Upper lobe of left lung (tissue), 6 donors: ENCODE measurements at regions not wholly inside any gene's neighbourhood (a gene's known extent, or its start where the extent isn't known, plus 50 kb on each side); places are given as distances from the start of the nearest gene placed in this dataset.

Source experiments
- ATAC-seq, 2 donors: fragments of 200-7000 bp; cut with Tn5 transposase; one replicate each; pipeline ENCODE4 v1.9.1; 2022; ENCODE audit warnings: mild to moderate bottlenecking in 2 of 2, moderate library complexity in 2 of 2; ENCODE audit not compliant: low FRiP score in 2 of 2
- DNase-seq, 2 donors: peaks; one replicate each; pipeline ENCODE4 v3.0.0-alpha.2; 2019 to 2020
- H3K27ac ChIP-seq, 4 donors: fragments of 200-600 bp; sonication (generic); one replicate each; pipeline ENCODE4 v1.5.1; 2016 to 2019
- H3K27me3 ChIP-seq, 4 donors: fragments of 200-600 bp; sonication (generic); one replicate each; pipeline ENCODE4 v1.5.1; 2017 to 2019
- H3K36me3 ChIP-seq, 4 donors: fragments of 200-600 bp; sonication (generic); one replicate each; pipeline ENCODE4 v1.5.1; 2016 to 2019
- H3K4me1 ChIP-seq, 4 donors: fragments of 200-600 bp; sonication (generic); one replicate each; pipeline ENCODE4 v1.5.1; 2018 to 2019
- H3K4me3 ChIP-seq, 4 donors: fragments of 200-600 bp; sonication (generic); one replicate each; pipeline ENCODE4 v1.5.1; 2017 to 2019; ENCODE audit warnings: mild to moderate bottlenecking in 2 of 4, moderate library complexity in 1 of 4
- H3K9me3 ChIP-seq, 4 donors: fragments of 200-600 bp; sonication (generic); one replicate each; pipeline ENCODE4 v1.5.1; 2018 to 2019
- CTCF ChIP-seq, 6 experiments: fragments of 450-650 bp in 4 of 6; fragments of 200-600 bp in 2 of 6; sonication (generic) in 2 of 6; IDR thresholded peaks; one replicate each; pipeline ENCODE4 v1.5.1; 2016 to 2019; ENCODE audit warnings: antibody characterized with exemption in 6 of 6
- EP300 ChIP-seq, 4 donors: sonication (generic); formaldehyde crosslinking; IDR thresholded peaks; one replicate each; pipeline ENCODE4 v1.5.1; 2017; ENCODE audit warnings: antibody characterized with exemption in 4 of 4, control low read depth in 2 of 4
- POLR2A ChIP-seq, 4 donors: fragments of 450-650 bp; IDR thresholded peaks; one replicate each; pipeline ENCODE4 v1.5.1; 2016 to 2017; ENCODE audit warnings: antibody characterized with exemption in 4 of 4, mild to moderate bottlenecking in 2 of 4
- POLR2AphosphoS5 ChIP-seq, 2 donors: sonication (generic); formaldehyde crosslinking; IDR thresholded peaks; one replicate each; pipeline ENCODE4 v1.5.1; 2017; ENCODE audit warnings: antibody characterized with exemption in 2 of 2
- WGBS, 2 donors: methylation state at CpG; one replicate each; pipeline ENCODE4 v1.1.5; 2017 to 2018; 5-methylcytosine and 5-hydroxymethylcytosine counted together
- donor health status: DM: no; HTN: no; CAD: no; lungs with moderate emphysema.
- donor health status: DM: no; HTN: yes; CAD: no; lungs with severe emphysema.

- Histone ChIP-seq H3K36me3 (no peaks in the 10 kb centered on the region), H3K9me3 (no peaks in the 10 kb centered on the region), H3K4me3 (no peak overlapping the region), H3K27me3 (no peaks in the 10 kb centered on the region), H3K27ac (no peak overlapping the region), H3K4me1 (peaks cover 0 to 5% (median 4%) of the 10 kb centered on the region in 4 donors)
- TF ChIP-seq EP300 (IDR thresholded peaks at IDR 0.05) (no peak), CTCF (IDR thresholded peaks at IDR 0.05) (no peak), POLR2AphosphoS5 (IDR thresholded peaks at IDR 0.05) (no peak), POLR2A (IDR thresholded peaks at IDR 0.05) (no peak)
- WGBS, 2 donors: 82 to 85% methylated on average over 27 to 34 of the region's 34 CpGs
- peak in 1 of 2 donors; percentile 59 for DNase-seq
- ATAC-seq: no peak
Observed at GRCh38 chr11:70552167-70553150, 154.1 kb downstream of the CTTN start.

- Histone ChIP-seq H3K36me3 (no peaks in the 10 kb centered on the region), H3K9me3 (no peaks in the 10 kb centered on the region), H3K27me3 (no peaks in the 10 kb centered on the region), H3K27ac (no peak overlapping the region), H3K4me1 (no peaks in the 10 kb centered on the region), H3K4me3 (no peak overlapping the region)
- 90 to 97% methylated on average over 5 of the region's 5 CpGs for whole genome bisulfite sequencing, 2 donors
- DNase-seq (no peak), ATAC-seq (no peak)
- TF ChIP-seq POLR2A (IDR thresholded peaks at IDR 0.05) (no peak), POLR2AphosphoS5 (IDR thresholded peaks at IDR 0.05) (no peak), EP300 (IDR thresholded peaks at IDR 0.05) (no peak), CTCF (IDR thresholded peaks at IDR 0.05) (no peak)
Observed at GRCh38 chr11:70555078-70555477, 156.7 kb downstream of the CTTN start.

DNA sequence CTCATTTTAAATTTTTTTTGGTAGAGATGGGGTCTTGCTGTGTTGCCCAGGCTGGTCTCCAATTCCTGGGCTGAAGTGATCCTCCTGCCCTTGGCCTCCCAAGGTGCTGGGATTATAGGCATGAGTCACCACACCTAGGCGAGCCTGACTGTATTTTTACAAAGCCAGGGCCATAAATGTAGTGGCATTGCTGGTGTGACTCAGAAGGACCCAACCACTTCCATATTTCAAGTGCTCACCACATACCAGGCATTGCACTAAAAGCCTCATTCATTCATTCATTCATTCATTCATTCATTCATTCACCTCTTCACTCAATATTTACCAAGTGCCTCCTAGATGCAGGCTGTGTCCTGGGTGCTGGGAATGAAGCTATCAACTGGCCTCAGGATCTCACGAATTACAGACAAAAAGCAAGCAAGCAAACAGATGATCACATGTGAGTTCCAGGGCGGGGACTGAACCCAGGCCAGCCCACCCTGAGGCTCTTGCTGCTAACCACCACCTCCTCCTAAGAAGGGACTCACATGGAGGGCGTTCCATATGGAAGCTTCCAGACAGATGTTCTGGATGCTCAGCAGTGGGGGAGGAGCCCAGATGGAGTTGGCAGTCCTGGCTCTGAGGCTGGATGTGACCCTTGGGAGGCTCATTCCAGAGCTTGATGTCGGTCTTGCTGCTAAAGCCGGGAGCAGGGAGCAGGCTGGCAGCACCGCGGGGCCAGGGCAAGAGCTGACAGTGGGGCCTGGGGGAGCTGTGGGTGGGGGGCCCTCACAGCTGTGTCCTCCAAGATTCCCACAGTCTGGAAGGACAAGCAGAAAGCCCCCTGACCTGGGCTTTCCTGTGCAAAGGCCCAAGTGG lies 158.8 kb downstream of the CTTN start:
- H3K36me3 ChIP-seq: no peaks in the 10 kb centered on the region
- no peak for DNase-seq
- H3K27me3 ChIP-seq: no peaks in the 10 kb centered on the region
- no peak overlapping the region for H3K27ac ChIP-seq
- H3K4me1 ChIP-seq: no peaks in the 10 kb centered on the region
- TF ChIP-seq POLR2AphosphoS5 (IDR thresholded peaks at IDR 0.05): no peak
- TF ChIP-seq EP300 (IDR thresholded peaks at IDR 0.05): no peak
- TF ChIP-seq POLR2A (IDR thresholded peaks at IDR 0.05): no peak
- TF ChIP-seq CTCF (IDR thresholded peaks at IDR 0.05): no peak
- 62 to 67% methylated on average over 4 to 8 of the region's 8 CpGs for WGBS, 2 donors
- H3K9me3 ChIP-seq: no peaks in the 10 kb centered on the region
- ATAC-seq: no peak
- H3K4me3 ChIP-seq: no peak overlapping the region

DNA sequence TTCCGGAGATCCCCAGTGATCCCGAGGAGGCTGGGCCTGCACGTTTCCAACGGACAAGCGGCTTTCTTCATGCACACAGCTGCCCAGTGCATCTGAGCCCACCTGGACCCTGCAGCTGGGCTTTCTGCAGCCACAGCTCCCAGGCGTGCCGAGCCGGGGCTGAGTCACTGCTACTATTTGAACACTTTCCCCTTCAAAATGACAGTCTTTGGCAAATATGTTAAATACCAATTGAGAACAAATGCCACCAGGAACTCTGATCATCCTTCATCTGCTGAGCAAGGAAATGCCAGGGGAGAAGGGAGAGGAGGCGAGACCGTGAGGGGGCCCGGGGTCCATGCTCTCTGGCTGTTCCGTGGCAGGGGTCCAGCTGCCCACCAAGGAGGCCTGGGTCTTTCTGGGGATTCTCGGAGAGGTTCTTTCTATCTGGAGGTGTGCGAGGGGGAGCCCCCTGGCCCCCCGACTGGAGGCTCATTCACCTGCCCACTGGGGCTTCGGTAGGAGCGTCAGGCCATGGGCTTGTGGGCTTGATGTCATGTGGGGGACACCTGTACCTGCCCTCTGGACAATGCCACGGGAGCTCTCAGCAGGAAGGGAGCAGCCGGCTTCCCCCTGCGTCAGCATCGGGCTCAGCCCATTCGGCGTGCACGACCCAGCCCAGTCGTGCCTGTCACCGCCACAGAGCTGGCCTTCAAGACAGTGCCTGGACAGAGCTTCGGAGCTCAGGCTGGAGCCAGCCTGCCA lies 159.6 kb downstream of the CTTN start:
- no peaks in the 10 kb centered on the region for H3K9me3 ChIP-seq
- ATAC-seq (no peak), DNase-seq (peak in 1 of 2 donors; percentile 64)
- no peaks in the 10 kb centered on the region for H3K27me3 ChIP-seq
- H3K36me3 ChIP-seq: no peaks in the 10 kb centered on the region
- no peak for TF ChIP-seq POLR2A (IDR thresholded peaks at IDR 0.05)
- TF ChIP-seq POLR2AphosphoS5 (IDR thresholded peaks at IDR 0.05): no peak
- TF ChIP-seq CTCF (IDR thresholded peaks at IDR 0.05): no peak
- TF ChIP-seq EP300 (IDR thresholded peaks at IDR 0.05): no peak
- no peaks in the 10 kb centered on the region for H3K4me1 ChIP-seq
- no peak overlapping the region for H3K27ac ChIP-seq
- 93 to 97% methylated on average over 10 to 27 of the region's 27 CpGs for WGBS, 2 donors
- H3K4me3 ChIP-seq: no peak overlapping the region
